ENCODE measurements at regions not wholly inside any gene's neighbourhood (a gene's known extent, or its start where the extent isn't known, plus 50 kb on each side); places are given as distances from the start of the nearest gene placed in this dataset.

DNA sequence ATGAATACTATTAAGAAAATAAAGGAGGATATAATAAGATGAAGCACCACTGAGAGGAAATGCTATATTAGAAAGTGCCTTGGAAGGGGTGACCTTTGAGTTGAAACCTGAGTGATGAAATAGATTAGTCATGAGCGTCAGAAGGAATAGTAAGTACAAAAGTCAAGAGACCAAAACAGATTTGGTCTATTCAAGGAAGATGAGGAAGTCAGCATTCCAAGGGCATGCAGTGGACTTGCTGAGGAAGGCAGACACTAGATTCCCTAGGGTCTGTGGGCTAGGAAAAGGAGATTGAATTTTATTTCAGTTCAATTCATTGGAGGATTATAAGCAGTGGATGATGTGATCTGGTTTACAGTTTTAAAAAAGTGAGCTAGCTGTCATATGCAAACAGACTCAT is 73.0 kb upstream of the WDFY3 start:
- TF ChIP-seq, protein P1, sequence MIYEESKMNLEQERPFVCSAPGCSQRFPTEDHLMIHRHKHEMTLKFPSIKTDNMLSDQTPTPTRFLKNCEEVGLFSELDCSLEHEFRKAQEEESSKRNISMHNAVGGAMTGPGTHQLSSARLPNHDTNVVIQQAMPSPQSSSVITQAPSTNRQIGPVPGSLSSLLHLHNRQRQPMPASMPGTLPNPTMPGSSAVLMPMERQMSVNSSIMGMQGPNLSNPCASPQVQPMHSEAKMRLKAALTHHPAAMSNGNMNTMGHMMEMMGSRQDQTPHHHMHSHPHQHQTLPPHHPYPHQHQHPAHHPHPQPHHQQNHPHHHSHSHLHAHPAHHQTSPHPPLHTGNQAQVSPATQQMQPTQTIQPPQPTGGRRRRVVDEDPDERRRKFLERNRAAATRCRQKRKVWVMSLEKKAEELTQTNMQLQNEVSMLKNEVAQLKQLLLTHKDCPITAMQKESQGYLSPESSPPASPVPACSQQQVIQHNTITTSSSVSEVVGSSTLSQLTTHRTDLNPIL (CRISPR knock-in tag; IDR thresholded peaks at IDR 0.05; ENCODE audit: low read depth): no peak
- TF ChIP-seq, protein P2, sequence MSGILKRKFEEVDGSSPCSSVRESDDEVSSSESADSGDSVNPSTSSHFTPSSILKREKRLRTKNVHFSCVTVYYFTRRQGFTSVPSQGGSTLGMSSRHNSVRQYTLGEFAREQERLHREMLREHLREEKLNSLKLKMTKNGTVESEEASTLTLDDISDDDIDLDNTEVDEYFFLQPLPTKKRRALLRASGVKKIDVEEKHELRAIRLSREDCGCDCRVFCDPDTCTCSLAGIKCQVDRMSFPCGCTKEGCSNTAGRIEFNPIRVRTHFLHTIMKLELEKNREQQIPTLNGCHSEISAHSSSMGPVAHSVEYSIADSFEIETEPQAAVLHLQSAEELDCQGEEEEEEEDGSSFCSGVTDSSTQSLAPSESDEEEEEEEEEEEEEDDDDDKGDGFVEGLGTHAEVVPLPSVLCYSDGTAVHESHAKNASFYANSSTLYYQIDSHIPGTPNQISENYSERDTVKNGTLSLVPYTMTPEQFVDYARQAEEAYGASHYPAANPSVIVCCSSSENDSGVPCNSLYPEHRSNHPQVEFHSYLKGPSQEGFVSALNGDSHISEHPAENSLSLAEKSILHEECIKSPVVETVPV (CRISPR knock-in tag; IDR thresholded peaks at IDR 0.05): no peak
- TF ChIP-seq ZNF70 (CRISPR knock-in tag; IDR thresholded peaks at IDR 0.05) (no peak), ZC3H10 (CRISPR knock-in tag; IDR thresholded peaks at IDR 0.05) (no peak), ISL1 (CRISPR knock-in tag; IDR thresholded peaks at IDR 0.05) (no peak)
- TF ChIP-seq, protein P3, sequence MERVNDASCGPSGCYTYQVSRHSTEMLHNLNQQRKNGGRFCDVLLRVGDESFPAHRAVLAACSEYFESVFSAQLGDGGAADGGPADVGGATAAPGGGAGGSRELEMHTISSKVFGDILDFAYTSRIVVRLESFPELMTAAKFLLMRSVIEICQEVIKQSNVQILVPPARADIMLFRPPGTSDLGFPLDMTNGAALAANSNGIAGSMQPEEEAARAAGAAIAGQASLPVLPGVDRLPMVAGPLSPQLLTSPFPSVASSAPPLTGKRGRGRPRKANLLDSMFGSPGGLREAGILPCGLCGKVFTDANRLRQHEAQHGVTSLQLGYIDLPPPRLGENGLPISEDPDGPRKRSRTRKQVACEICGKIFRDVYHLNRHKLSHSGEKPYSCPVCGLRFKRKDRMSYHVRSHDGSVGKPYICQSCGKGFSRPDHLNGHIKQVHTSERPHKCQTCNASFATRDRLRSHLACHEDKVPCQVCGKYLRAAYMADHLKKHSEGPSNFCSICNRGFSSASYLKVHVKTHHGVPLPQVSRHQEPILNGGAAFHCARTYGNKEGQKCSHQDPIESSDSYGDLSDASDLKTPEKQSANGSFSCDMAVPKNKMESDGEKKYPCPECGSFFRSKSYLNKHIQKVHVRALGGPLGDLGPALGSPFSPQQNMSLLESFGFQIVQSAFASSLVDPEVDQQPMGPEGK (CRISPR knock-in tag; IDR thresholded peaks at IDR 0.05; ENCODE audit: borderline replicate concordance): no peak
